ENCODE measurements at regions not wholly inside any gene's neighbourhood (a gene's known extent, or its start where the extent isn't known, plus 50 kb on each side); places are given as distances from the start of the nearest gene placed in this dataset.
"Not testable (repeated sequence)": the region's sequence is repeated elsewhere in the genome, so short reads cannot be mapped to it uniquely, and the experiment has no call there.

DNA sequence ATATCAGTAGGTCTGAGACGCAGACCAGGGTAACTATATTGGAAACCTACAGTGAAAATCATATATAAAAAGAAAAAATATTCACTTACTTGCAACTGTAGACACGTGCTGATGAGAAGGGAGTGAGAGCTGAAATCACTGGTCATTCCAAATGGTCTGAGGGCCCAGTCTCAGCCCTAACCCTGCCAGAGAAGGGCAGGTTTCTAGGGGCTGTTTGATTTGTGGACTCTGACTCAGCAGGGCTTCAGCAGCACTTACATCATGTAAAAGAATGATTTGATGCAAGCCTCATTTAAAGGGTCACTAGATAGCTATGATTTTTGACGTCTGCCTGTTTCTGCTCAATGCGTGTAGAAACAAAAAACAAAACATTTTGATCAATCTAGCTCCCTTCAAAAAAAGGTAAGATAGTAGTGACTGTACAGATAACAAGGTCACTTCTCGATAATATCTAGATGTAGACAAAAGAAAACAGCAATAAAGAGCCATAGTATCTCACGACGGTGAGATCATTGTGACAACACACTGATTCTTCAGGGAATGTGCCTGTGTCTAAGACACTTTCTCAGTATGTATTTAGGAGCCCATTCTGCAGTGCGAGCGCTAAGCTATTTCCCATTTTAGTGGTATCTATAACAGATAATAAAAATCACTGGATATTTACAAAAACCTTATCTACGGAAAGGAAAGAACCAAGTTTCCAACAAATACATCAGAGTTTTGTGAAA lies 307.2 kb downstream of the HIVEP2 start:
- DNase-seq = no peak

- no peak for DNase-seq
Observed at GRCh38 chr6:142642651-142643050, 302.3 kb downstream of the HIVEP2 start.

DNA sequence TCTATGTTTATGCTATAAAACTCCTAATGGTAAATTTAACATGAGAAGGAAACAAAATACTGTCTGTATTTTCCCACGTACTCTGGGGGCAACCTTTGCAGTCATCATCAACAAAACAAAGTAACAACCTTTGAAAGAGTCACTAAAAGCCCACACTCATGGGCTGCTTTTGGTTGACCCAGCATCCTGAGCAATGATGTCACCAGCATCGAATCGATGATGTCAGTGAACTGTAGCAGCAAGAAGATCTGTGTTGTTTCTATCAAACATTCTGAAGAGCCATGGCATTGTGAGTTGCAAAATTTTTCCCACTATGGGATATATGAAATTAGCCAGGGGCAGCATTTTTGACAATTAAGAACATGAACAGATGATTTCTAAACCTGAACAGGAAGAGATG lies 300.1 kb downstream of the HIVEP2 start:
- no peak for DNase-seq

GRCh38 chr6:142645663-142646062 lies 299.3 kb downstream of the HIVEP2 start:
- DNase-seq = no peak

GRCh38 chr6:142647449-142648035 lies 297.4 kb downstream of the HIVEP2 start:
- no peak for DNase-seq

GRCh38 chr6:142648036-142648451 lies 296.9 kb downstream of the HIVEP2 start:
- no peak for DNase-seq

GRCh38 chr6:142648526-142648925 lies 296.4 kb downstream of the HIVEP2 start:
- no peak for DNase-seq

DNA sequence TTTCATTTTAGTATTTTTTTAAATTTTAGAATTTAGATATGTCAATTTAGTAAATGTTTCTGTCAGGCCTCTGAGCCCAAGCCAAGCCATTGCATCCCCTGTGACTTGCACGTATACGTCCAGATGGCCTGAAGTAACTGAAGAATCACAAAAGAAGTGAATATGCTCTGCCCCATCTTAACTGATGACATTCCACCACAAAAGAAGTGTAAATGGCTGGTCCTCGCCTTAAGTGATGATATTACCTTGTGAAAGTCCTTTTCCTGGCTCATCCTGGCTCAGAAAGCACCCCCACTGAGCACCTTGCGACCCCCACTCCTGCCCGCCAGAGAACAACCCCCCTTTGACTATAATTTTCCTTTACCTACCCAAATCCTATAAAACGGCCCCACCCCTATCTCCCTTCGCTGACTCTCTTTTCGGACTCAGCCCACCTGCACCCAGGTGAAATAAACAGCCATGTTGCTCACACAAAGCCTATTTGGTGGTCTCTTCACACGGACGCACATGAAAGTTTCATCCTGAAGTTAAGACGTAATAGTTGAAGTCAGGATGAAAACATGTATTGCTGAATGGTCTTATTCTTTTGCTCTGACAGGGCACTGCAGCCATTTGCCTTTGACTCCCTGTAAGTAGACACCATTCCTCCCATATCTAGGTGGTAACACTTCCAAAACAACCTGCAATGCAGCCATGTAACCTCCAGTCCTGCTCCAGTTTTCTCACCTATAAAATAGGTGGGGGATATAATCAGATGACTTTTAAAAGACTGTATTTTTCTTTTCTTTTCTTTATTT lies 295.3 kb downstream of the HIVEP2 start:
- DNase-seq = not testable (repeated sequence)

- DNase-seq = no peak
Observed at GRCh38 chr6:142651384-142651783, 293.6 kb downstream of the HIVEP2 start.

GRCh38 chr6:142653710-142654420 lies 291.1 kb downstream of the HIVEP2 start:
- DNase-seq = no peak

- DNase-seq = no peak
Observed at GRCh38 chr6:142659661-142660060, 285.3 kb downstream of the HIVEP2 start.

GRCh38 chr6:142665393-142665792 lies 279.6 kb downstream of the HIVEP2 start:
- DNase-seq = no peak

- no peak for DNase-seq
Observed at GRCh38 chr6:142666599-142667185, 278.3 kb downstream of the HIVEP2 start.

DNA sequence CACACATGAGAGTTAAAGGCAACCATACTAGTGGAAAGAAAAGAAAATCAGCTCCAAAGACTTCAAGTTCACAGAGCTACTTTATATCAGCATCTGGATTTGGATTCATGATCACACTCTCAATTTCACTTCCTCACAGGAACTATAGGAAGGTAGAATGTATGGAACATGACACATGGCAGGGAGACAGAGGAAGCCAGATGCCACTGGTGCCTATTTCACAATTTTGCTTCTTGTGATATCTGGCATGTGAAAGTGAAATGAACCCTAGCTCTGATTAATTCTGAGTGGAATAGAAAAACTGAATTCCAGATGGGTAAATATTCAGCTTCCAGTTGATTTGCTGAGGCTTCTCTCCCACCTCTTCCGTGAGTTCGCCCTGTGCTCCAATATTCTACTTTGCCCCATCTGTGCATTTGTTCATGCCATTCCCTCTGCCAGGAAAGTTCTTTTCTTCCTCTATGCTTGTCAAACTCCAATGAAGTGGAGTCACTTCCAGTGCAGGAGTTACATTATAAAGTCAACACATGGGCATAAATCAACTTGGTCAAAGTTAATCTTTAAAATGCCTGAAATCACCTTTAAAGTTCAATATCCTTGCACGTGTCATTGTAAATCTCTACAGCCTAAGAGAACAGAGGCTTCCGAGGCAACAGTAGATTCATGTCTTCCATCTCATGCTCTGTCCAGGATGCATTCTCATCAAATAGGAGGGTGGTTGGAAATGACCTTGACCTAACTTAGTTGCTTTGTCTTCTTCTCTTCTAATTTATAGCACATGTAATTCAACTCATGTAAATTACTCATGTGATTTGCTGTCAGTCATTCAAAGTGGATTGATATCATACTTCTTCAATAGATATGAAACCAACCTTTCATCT lies 275.3 kb downstream of the HIVEP2 start:
- DNase-seq = no peak

- DNase-seq = no peak
Observed at GRCh38 chr6:142671791-142672190, 273.2 kb downstream of the HIVEP2 start.

GRCh38 chr6:142675517-142675916 lies 269.5 kb downstream of the HIVEP2 start:
- no peak for DNase-seq

GRCh38 chr6:142676027-142676443 lies 268.9 kb downstream of the HIVEP2 start:
- no peak for DNase-seq

DNA sequence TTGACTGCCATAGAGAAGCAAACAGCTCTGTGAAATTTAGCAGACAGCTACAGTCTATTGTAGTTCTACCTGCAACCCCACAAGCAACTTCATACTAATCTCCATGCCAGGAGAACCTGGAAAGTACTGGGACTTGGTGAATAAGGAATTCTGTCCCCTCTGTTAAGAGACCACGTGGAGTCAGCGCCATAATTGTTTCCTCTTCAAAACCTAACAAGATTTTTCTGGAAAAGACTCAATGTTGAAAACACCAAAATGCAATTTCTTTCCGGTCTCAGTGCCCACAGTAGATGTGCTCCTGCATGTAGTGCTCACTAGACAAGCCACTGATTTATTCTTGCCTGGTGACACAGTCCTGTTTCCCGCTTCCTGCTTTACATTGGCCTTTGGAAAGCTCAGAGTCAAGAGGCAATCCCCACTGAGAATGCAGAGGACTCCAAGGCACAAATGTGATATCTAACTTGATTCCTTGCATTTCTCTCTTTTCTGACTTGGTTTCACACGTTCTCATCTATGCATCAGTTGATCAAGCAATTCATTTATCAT lies 268.3 kb downstream of the HIVEP2 start:
- DNase-seq = no peak

DNA sequence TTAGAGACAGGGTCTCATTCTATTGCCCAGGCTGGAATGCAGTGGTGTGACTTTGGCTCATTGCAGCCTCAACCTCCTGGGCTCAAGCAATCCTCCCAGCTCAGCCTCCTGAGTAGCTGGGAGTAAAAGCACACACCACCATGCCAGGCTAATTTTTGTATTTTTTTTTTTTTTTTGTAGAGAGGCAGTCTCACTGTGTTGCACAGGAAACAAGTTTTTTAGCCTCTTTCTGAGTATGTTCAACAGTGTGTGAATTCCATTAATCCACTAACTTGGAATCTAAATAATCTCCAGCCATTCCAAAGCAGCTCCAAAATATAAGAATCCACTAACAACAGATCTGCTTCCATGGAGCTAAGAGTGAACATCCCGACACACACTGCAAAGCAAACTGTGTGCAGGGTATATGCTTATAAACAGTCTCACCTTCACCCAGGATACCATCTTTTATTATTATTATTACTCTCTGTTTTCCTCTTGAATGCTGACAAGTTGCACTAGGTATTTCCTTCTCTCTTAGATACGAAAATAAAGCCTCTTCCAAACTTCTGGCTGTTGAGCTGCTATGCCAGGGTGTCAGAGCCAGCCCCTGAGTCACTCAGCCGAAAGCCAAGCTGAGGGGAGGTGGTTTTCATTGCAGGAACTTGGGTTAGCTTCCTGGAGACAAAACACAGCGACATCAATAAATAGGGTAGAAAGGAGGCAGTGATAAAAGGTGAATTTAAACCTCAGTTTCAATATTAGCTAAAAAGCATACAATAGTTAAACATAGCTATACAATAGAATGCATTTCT lies 264.9 kb downstream of the HIVEP2 start:
- no peak for DNase-seq

GRCh38 chr6:142681099-142681498 lies 263.9 kb downstream of the HIVEP2 start:
- no peak for DNase-seq

GRCh38 chr6:142682985-142683384 lies 262.0 kb downstream of the HIVEP2 start:
- DNase-seq = no peak

Measured in Kasumi-1 (cell line).